OCI-LY3 (cell line): ENCODE measurements at regions not wholly inside any gene's neighbourhood (a gene's known extent, or its start where the extent isn't known, plus 50 kb on each side); places are given as distances from the start of the nearest gene placed in this dataset.

Experiments used
- CTCF ChIP-seq: fragments of 200-600, 300-600 bp; sonication (generic); IDR thresholded peaks from 2 replicates; pipeline ENCODE4 v1.5.1; 2014; ENCODE audit warnings: antibody characterized with exemption, low read length, low read depth
- EZH2phosphoT487 ChIP-seq: fragments of 200-600 bp; shearing (Covaris generic); IDR thresholded peaks from 2 replicates; pipeline ENCODE4 v1.6.1; 2018; ENCODE audit warnings: antibody characterized with exemption, mixed run types, low read depth

- no peak for TF ChIP-seq CTCF
- no peak for TF ChIP-seq EZH2phosphoT487
Observed at GRCh38 chr11:70654016-70654415, 255.7 kb downstream of the CTTN start.
